ENCODE measurements at regions not wholly inside any gene's neighbourhood (a gene's known extent, or its start where the extent isn't known, plus 50 kb on each side); places are given as distances from the start of the nearest gene placed in this dataset.

DNA sequence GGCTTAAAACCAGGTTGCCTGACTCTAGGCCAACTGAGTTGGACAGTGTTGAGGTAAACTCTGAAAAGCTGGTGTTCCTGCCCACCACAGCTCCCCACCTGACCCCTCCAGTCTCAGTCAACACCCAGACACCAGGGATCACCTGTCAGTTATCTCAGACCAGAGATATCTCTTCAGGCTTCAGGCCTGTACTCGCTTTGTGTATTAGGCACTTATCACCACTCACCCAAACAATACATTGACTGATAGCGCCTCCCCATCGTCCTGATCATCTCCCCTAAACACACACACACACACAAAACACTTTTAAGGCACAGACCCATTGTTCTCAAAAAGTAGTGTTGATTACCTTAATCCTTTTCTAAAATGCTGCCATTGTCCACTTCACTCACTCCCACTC lies 111.5 kb downstream of the PLCE1 start:
- ATAC-seq (no peak), DNase-seq (ENCODE audit: low read depth, low spot score) (no peak)
- Histone ChIP-seq H3K27me3 (ENCODE audit: control insufficient read depth, insufficient read depth, low read length) (no peaks in the 10 kb centered on the region), H3K27ac (ENCODE audit: low read length) (peak overlapping the region; percentile 36; the same call in 1 of the 2 replicates), H3K4me1 (ENCODE audit: control insufficient read depth, insufficient read depth, low read length) (peaks cover 37% of the 10 kb centered on the region), H3K36me3 (ENCODE audit: control insufficient read depth, insufficient read depth, low read length) (no peaks in the 10 kb centered on the region), H3K9me3 (ENCODE audit: control insufficient read depth, insufficient read depth, low read depth, low read length) (no peaks in the 10 kb centered on the region), H3K4me3 (ENCODE audit: low read depth in 2 of 2, low read length in 2 of 2) (no peak overlapping the region)
- no peak for TF ChIP-seq POLR2AphosphoS5 (IDR thresholded peaks at IDR 0.05; ENCODE audit: low read depth, low read length)
- TF ChIP-seq TCF7L2 (IDR thresholded peaks at IDR 0.05; ENCODE audit: low read depth, low read length) = no peak
- TF ChIP-seq, protein P1, sequence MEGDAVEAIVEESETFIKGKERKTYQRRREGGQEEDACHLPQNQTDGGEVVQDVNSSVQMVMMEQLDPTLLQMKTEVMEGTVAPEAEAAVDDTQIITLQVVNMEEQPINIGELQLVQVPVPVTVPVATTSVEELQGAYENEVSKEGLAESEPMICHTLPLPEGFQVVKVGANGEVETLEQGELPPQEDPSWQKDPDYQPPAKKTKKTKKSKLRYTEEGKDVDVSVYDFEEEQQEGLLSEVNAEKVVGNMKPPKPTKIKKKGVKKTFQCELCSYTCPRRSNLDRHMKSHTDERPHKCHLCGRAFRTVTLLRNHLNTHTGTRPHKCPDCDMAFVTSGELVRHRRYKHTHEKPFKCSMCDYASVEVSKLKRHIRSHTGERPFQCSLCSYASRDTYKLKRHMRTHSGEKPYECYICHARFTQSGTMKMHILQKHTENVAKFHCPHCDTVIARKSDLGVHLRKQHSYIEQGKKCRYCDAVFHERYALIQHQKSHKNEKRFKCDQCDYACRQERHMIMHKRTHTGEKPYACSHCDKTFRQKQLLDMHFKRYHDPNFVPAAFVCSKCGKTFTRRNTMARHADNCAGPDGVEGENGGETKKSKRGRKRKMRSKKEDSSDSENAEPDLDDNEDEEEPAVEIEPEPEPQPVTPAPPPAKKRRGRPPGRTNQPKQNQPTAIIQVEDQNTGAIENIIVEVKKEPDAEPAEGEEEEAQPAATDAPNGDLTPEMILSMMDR (IDR thresholded peaks at IDR 0.05) = no peak
- TF ChIP-seq, protein P2, sequence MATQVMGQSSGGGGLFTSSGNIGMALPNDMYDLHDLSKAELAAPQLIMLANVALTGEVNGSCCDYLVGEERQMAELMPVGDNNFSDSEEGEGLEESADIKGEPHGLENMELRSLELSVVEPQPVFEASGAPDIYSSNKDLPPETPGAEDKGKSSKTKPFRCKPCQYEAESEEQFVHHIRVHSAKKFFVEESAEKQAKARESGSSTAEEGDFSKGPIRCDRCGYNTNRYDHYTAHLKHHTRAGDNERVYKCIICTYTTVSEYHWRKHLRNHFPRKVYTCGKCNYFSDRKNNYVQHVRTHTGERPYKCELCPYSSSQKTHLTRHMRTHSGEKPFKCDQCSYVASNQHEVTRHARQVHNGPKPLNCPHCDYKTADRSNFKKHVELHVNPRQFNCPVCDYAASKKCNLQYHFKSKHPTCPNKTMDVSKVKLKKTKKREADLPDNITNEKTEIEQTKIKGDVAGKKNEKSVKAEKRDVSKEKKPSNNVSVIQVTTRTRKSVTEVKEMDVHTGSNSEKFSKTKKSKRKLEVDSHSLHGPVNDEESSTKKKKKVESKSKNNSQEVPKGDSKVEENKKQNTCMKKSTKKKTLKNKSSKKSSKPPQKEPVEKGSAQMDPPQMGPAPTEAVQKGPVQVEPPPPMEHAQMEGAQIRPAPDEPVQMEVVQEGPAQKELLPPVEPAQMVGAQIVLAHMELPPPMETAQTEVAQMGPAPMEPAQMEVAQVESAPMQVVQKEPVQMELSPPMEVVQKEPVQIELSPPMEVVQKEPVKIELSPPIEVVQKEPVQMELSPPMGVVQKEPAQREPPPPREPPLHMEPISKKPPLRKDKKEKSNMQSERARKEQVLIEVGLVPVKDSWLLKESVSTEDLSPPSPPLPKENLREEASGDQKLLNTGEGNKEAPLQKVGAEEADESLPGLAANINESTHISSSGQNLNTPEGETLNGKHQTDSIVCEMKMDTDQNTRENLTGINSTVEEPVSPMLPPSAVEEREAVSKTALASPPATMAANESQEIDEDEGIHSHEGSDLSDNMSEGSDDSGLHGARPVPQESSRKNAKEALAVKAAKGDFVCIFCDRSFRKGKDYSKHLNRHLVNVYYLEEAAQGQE (IDR thresholded peaks at IDR 0.05; ENCODE audit: insufficient read depth in 1 of 2, low read depth in 2 of 2, low read length in 1 of 2) = no peak
- TF ChIP-seq SIN3A (IDR thresholded peaks at IDR 0.05; ENCODE audit: borderline replicate concordance, insufficient read depth, low read depth, low read length) = no peak
- ChIA-PET CTCF (no interaction called here), POLR2A (interaction anchor here (0.6 kb wide), 1 partner anchor 15 kb away, joined by 3 read pairs; no protein-coding TSS in a partner anchor)
- BruUV-seq (replicated peaks) = no TSS peak
- in situ Hi-C loops (cut with HindIII; ENCODE audit: low pct_unique_long_range_greater_than_20kb, low sequenced_read_pairs) = no loop called here
- intact Hi-C loops (cut with micrococcal nuclease; ENCODE audit: unreplicated experiment) = no loop called here

DNA sequence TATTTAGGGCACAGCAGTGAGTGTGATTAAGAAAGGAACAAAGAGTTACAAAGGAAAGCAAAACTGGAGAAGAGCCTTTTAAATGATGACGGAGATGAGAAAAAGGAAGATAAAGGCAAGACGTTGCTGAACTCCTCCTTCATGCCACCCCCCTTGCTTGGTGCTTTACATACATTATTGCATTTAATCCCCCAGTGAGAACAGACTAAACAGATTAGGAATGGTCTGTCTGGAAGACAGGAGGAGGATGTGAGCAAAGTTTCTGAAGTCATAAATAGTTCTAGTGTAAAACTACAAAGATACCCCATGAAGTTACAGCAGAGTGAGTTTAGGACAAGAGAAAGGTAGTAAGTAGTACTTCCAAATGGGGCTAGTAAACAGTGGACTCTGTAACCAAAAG lies 113.5 kb downstream of the PLCE1 start:
- in situ Hi-C loops (cut with HindIII; ENCODE audit: low pct_unique_long_range_greater_than_20kb, low sequenced_read_pairs) = no loop called here
- ChIA-PET CTCF (no interaction called here), POLR2A (interaction anchor here (0.5 kb wide), 1 partner anchor 23 kb away, joined by 3 read pairs; no protein-coding TSS in a partner anchor)
- Histone ChIP-seq H3K27me3 (ENCODE audit: control insufficient read depth, insufficient read depth, low read length) (no peaks in the 10 kb centered on the region), H3K27ac (ENCODE audit: low read length) (no peak overlapping the region), H3K4me3 (ENCODE audit: low read depth in 2 of 2, low read length in 2 of 2) (no peak overlapping the region), H3K4me1 (ENCODE audit: control insufficient read depth, insufficient read depth, low read length) (peaks cover 39% of the 10 kb centered on the region), H3K9me3 (ENCODE audit: control insufficient read depth, insufficient read depth, low read depth, low read length) (no peaks in the 10 kb centered on the region), H3K36me3 (ENCODE audit: control insufficient read depth, insufficient read depth, low read length) (no peaks in the 10 kb centered on the region)
- no TSS peak for BruUV-seq (replicated peaks)
- intact Hi-C loops (cut with micrococcal nuclease; ENCODE audit: unreplicated experiment) = no loop called here
- TF ChIP-seq, protein P1 (IDR thresholded peaks at IDR 0.05) = no peak
- TF ChIP-seq TCF7L2 (IDR thresholded peaks at IDR 0.05; ENCODE audit: low read depth, low read length) (no peak), SIN3A (IDR thresholded peaks at IDR 0.05; ENCODE audit: borderline replicate concordance, insufficient read depth, low read depth, low read length) (no peak), POLR2AphosphoS5 (IDR thresholded peaks at IDR 0.05; ENCODE audit: low read depth, low read length) (no peak)
- TF ChIP-seq, protein P2 (IDR thresholded peaks at IDR 0.05; ENCODE audit: insufficient read depth in 1 of 2, low read depth in 2 of 2, low read length in 1 of 2) = no peak
- ATAC-seq = no peak
- no peak for DNase-seq (ENCODE audit: low read depth, low spot score)
